SK-N-DZ (cell line): ENCODE measurements at regions not wholly inside any gene's neighbourhood (a gene's known extent, or its start where the extent isn't known, plus 50 kb on each side); places are given as distances from the start of the nearest gene placed in this dataset.
"Not testable (repeated sequence)": the region's sequence is repeated elsewhere in the genome, so short reads cannot be mapped to it uniquely, and the experiment has no call there.

Experiments used
- DNase-seq: peaks from one replicate; pipeline ENCODE4 v3.0.0-alpha.2; 2015; ENCODE audit warnings: low spot score

- no peak for DNase-seq
Measured at GRCh38 chr3:72660270-72661114, 187.8 kb downstream of the SHQ1 start.

- DNase-seq = no peak
Measured at GRCh38 chr3:72659596-72659995, 188.6 kb downstream of the SHQ1 start.

GRCh38 chr3:72659188-72659587 is 189.1 kb downstream of the SHQ1 start:
- DNase-seq = no peak

GRCh38 chr3:72658466-72659100 is 189.7 kb downstream of the SHQ1 start:
- no peak for DNase-seq

GRCh38 chr3:72657666-72658065 is 190.6 kb downstream of the SHQ1 start:
- DNase-seq = no peak

GRCh38 chr3:72655723-72656122 is 192.5 kb downstream of the SHQ1 start:
- no peak for DNase-seq

- no peak for DNase-seq
Measured at GRCh38 chr3:72655131-72655551, 193.1 kb downstream of the SHQ1 start.

GRCh38 chr3:72652395-72652794 is 195.8 kb downstream of the SHQ1 start:
- no peak for DNase-seq

GRCh38 chr3:72651498-72651897 is 196.7 kb downstream of the SHQ1 start:
- no peak for DNase-seq

GRCh38 chr3:72646263-72646662 is 202.0 kb downstream of the SHQ1 start:
- DNase-seq = no peak

- not testable (repeated sequence) for DNase-seq
Measured at GRCh38 chr3:72643635-72644034, 204.6 kb downstream of the SHQ1 start.

- DNase-seq = no peak
Measured at GRCh38 chr3:72641684-72642083, 206.6 kb downstream of the SHQ1 start.

- no peak for DNase-seq
Measured at GRCh38 chr3:72641072-72641471, 207.2 kb downstream of the SHQ1 start.

GRCh38 chr3:72636969-72637597 is 211.2 kb downstream of the SHQ1 start:
- DNase-seq = no peak

GRCh38 chr3:72635551-72635950 is 212.7 kb downstream of the SHQ1 start:
- DNase-seq = no peak

GRCh38 chr3:72634128-72634527 is 214.1 kb downstream of the SHQ1 start:
- no peak for DNase-seq

- DNase-seq = no peak
Measured at GRCh38 chr3:72633534-72633933, 214.7 kb downstream of the SHQ1 start.

- no peak for DNase-seq
Measured at GRCh38 chr3:72633121-72633520, 215.1 kb downstream of the SHQ1 start.

- no peak for DNase-seq
Measured at GRCh38 chr3:72632129-72632528, 216.1 kb downstream of the SHQ1 start.

- DNase-seq = no peak
Measured at GRCh38 chr3:72630969-72631344, 217.3 kb downstream of the SHQ1 start.

- no peak for DNase-seq
Measured at GRCh38 chr3:72630327-72630968, 217.8 kb downstream of the SHQ1 start.

- no peak for DNase-seq
Measured at GRCh38 chr3:72629191-72629631, 219.0 kb downstream of the SHQ1 start.
